ENCODE measurements at regions not wholly inside any gene's neighbourhood (a gene's known extent, or its start where the extent isn't known, plus 50 kb on each side); places are given as distances from the start of the nearest gene placed in this dataset.

DNA sequence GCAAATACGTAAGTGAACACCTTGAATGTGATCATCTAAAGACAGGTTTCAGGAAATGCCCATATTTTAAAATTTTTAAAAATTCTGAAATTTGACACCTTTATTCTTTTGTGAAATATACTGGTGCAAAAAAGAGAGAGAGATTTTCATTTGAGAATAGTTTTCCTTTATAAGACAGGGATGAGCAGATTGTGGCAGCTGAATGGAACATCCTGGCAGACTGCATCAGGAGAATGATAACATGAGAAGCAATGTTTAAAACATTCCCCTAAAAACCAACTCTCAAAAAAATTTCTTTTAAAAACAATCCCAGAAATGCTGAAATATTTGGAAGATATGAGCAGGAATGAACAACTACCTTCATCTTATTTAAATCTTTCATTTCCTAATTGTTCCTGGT lies 744.8 kb upstream of the ID2 start:
- DNase-seq (ENCODE audit: low read depth), result no peak

- no peak for DNase-seq (ENCODE audit: low read depth)
Observed at GRCh38 chr2:7940723-7941122, 741.1 kb upstream of the ID2 start.

- no peak for DNase-seq (ENCODE audit: low read depth)
Observed at GRCh38 chr2:7943446-7943845, 738.4 kb upstream of the ID2 start.

GRCh38 chr2:7945026-7945425 lies 736.8 kb upstream of the ID2 start:
- no peak for DNase-seq (ENCODE audit: low read depth)

DNA sequence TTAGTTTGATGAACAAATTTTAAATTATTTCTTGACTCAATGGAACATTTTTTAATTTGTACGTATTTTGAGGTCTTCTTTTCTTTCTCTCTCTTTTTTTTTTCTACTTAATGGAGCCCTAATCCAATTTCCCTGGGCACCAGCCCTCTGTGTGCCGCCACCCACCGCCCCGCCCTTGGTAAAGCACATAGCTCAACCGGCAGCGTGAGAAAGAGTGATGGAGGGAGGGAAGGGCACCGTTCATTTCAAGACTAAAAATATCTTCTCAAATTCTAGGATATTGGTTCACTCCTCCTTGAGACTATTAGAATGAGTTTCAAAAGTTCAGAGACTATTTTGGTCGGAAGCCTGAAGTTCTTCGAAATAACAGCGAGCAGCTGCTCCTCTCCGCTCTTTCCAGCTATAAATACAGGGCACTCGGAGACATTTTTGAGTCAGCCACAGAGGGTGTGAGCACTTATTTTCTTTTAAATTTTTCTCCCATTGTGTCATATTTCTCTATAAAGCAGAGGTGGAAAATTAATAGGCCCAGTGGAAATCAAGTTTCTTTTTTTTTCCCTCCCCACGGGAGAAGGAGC lies 731.7 kb upstream of the ID2 start:
- no peak for DNase-seq (ENCODE audit: low read depth)

DNA sequence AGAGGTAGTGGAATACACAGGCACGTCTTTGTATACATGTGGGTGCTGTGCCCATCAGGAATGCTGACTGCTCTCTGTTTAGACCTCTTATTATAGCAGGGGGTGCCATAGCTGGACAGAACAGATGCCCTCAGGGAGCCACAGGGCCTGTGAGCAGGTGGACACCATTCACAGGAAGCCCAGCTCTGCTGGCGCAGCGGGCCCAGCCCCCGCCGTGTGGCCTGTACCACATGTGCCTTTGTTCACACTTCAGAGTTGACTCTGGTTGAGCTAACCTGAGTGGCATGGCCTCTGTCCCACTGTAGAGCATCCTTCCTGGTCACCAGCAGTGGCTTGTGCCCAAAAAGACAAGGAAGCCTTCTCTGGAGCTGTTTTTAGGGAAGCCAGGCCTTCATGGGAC lies 730.9 kb upstream of the ID2 start:
- no peak for DNase-seq (ENCODE audit: low read depth)

DNA sequence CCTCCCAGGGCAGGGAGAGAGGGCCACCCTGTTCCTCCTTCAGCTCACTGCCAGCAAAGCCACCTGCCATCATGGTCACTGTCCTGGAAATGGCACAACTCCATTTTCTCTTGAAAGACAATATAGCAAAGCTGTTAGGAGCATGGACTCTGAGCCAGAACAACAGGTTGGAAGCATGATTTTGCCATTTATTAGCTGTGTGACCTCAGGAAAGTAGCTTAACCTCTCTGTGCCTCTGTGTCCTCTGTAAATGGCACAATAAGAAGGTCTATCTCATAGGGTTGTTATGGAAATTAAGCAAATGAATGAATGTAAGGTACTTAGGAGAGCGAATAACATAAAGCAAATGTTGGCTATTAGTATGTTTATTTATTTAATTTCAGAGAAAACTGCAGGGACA lies 730.4 kb upstream of the ID2 start:
- no peak for DNase-seq (ENCODE audit: low read depth)

- DNase-seq (ENCODE audit: low read depth), result no peak
Observed at GRCh38 chr2:7952046-7952745, 729.7 kb upstream of the ID2 start.

GRCh38 chr2:7953195-7953594 lies 728.7 kb upstream of the ID2 start:
- DNase-seq (ENCODE audit: low read depth), result no peak

DNA sequence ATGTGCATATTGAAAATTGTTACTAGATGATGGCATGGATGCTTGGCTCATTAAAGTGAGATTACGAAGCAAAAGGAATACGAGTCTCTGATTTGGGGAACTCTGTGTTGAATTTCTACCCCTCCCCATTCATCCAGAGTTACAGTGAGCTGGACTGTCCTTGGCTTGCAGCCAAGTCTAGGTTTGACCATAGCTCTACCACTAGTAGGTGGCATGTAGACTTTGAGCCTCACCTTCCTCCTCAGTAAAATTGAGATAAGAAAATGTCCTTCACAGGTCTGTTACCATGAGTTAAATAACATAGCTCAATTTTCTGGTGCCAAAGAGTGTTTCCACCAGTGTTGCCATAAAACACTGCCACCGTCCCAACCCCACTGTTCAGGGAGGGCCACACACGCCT lies 727.6 kb upstream of the ID2 start:
- no peak for DNase-seq (ENCODE audit: low read depth)

- DNase-seq (ENCODE audit: low read depth), result no peak
Observed at GRCh38 chr2:7956126-7956689, 725.6 kb upstream of the ID2 start.

DNA sequence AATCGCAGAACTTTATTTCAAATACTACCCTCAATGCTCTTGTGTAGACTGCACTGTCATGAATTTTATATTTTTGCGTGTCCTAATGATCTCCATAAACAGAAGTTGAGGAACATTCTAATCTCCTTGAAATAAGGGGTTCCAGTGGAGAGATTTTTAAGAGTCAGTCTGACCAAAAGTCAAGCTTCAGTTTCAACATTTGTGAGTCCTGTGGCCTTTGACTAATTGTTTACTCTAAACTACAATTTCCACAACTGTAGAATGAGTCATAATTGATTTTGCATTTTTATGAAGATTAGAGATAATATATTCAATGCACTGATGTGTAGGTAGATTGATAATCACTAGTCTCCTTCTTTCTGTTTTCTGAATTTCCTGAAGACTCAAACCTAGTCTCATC lies 720.3 kb upstream of the ID2 start:
- no peak for DNase-seq (ENCODE audit: low read depth)

DNA sequence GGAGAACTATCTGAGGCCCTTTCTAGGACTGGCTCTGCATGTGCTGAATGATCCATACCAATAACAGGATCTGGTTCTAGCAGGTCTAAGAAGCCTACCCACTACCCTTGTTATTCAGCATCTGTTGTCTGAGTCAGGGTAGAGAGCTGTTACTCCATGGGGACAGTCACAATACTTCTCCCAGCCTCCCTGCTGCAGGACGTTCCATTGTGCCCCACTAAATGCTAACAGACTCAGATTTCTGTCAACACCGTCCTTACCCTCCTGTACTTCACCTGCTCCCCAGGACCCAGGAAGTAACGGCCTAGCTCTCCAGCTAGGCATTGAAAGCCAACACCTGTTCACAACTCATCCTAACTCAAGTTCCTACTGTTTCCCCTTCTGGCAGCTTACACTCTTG lies 719.7 kb upstream of the ID2 start:
- no peak for DNase-seq (ENCODE audit: low read depth)

GRCh38 chr2:7963787-7964186 lies 718.1 kb upstream of the ID2 start:
- DNase-seq (ENCODE audit: low read depth), result no peak

DNA sequence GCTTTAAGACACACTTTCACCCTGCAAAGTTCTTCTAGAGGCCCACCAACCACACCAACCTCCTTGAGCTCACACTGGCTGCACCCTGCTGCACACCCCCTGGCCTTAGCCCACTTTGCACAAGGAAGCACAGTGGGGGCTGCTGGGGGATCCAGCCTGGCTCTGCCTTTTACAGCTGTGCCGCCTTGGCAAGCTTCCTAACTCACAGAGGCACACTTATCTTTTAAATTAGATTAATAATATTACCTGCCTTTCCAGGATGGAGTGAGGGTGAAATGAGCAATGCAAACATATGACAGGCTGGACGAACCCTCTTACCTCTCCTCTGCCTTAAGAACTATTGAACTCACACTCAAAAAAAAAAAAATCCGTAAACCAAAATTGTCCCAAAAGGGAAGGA lies 715.8 kb upstream of the ID2 start:
- no peak for DNase-seq (ENCODE audit: low read depth)

DNA sequence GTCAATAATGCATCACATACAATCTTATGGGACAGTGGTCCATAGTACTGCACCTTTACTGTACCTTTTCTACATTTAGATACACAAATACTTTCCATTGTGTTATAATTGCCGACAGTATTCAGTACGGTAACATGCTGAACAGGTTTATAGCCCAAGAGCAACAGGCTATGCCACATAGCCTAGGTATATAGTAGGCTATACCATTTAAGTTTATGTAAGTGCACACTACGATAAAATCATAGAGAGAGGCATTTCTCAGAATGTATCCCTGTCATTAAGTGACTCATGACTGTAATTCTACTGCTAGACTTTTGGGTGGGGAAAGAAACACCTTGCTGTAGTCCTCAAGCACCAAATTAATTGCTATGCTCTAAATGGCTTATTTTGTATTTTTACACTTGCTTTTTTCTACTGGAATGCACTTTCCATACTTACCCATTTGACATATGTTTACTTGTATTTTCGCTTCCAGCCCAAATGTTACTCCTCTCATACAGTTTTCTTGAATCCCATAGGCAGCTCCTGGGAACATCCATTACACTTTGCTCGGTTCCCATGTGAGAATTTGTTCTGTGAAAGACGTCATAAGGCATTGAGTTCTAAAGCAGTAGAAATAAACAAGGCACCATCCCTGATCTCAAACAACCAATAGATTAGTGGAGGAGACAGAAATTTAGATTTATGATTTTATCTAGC lies 714.0 kb upstream of the ID2 start:
- DNase-seq (ENCODE audit: low read depth), result no peak

- DNase-seq (ENCODE audit: low read depth), result no peak
Observed at GRCh38 chr2:7969756-7970515, 711.9 kb upstream of the ID2 start.

DNA sequence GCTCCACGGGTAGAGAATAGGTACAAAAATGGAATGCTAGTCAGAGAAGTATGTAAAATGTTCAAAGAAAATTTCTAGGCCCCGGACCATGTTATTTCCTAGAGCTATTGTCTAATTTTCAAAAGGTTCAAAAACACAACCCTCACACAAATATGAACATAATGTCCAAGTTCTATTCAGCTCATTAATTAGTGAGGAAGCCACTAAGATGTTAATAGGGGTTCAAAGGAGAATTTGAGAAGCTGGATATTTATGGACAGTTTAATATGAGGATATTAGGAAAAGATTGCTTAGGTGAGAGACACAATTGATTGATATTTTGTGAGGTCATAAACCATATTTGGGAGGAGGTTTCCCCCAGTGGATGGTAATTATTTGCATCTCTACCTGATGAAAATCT lies 710.6 kb upstream of the ID2 start:
- DNase-seq (ENCODE audit: low read depth), result no peak

- DNase-seq (ENCODE audit: low read depth), result no peak
Observed at GRCh38 chr2:7971841-7972240, 710.0 kb upstream of the ID2 start.

- DNase-seq (ENCODE audit: low read depth), result no peak
Observed at GRCh38 chr2:7972670-7973069, 709.2 kb upstream of the ID2 start.

- DNase-seq (ENCODE audit: low read depth), result no peak
Observed at GRCh38 chr2:7973801-7974480, 707.9 kb upstream of the ID2 start.

DNA sequence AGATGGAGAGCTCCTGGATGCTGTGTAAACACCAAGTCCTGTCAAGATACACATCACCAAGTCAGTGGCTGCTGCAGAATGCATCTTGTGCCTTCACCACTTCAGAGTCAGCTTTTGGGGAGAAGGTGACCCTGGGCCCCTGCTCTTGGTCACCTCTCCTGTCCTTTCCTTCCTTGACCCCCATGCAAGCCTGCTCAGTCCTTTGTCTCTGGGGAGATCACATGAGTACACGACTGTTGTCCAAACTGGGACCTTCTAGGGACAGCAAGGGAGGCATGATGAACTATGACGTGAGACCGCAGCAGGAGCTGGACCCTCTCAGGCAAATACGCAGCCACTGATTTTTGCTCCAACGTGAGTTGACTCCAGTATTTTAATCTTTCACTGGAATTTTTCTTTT lies 706.9 kb upstream of the ID2 start:
- DNase-seq (ENCODE audit: low read depth), result no peak

Measured in CMK (cell line).